H7 (cell line): ENCODE measurements at regions not wholly inside any gene's neighbourhood (a gene's known extent, or its start where the extent isn't known, plus 50 kb on each side); places are given as distances from the start of the nearest gene placed in this dataset.

Source experiments
- DNase-seq: peaks from one replicate; pipeline ENCODE4 v3.0.0; 2012
- H3K27me3 ChIP-seq: 2 replicates; pipeline ENCODE4 v1.6.0; 2011; ENCODE audit warnings: mild to moderate bottlenecking, low read length; ENCODE audit not compliant: control insufficient read depth, insufficient read depth
- H3K36me3 ChIP-seq: replicated peaks from 2 replicates; pipeline ENCODE4 v1.5.1; 2011; ENCODE audit warnings: low read length; ENCODE audit not compliant: control insufficient read depth, insufficient read depth
- H3K4me3 ChIP-seq: 2 replicates; pipeline ENCODE4 v1.5.1; 2011; ENCODE audit warnings: low read depth, mild to moderate bottlenecking, control low read depth, low read length, moderate library complexity; ENCODE audit not compliant: insufficient read depth

DNA sequence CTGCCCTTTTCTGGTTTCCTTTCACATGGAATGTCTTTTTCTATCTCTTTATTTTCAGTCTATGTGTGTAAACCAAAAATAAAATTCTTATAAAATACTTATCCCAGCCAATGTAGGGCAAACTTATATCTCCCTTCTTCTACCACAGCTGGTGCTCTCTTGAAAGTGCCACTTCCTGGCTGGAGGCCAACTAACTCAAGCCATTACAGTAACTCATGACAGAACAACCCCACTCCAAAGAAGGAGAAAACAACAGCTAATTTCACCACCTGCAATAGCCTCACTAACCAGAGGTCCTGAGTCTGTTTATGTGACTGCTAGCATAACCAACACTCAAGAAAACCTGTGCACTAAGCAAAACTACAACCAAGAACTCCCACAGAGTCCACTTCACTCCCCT lies 74.9 kb upstream of the DBX1 start:
- DNase-seq = no peak
- no peak overlapping the region for H3K4me3 ChIP-seq
- no peaks in the 10 kb centered on the region for H3K27me3 ChIP-seq
- H3K36me3 ChIP-seq = no peaks in the 10 kb centered on the region

DNA sequence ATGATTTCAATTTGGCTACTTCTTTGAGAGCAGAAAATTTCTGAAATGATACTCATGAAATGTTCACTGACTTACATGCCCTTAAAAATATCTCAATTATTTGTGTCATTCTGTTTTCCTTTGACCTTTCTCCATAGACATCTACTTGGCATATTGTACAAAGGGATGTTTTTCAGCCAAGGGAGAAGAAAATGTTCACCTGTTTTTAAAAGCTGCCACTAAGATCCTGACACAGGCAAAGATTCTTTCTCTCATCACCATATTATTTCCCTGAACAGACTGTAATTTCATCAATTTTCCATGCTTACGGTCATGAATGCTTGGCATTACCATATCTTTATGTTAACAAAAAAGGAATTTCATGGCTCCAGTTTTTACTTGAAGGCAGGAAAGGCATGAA lies 67.4 kb upstream of the DBX1 start:
- Histone ChIP-seq H3K36me3 (no peaks in the 10 kb centered on the region), H3K27me3 (no peaks in the 10 kb centered on the region), H3K4me3 (no peak overlapping the region)
- no peak for DNase-seq

DNA sequence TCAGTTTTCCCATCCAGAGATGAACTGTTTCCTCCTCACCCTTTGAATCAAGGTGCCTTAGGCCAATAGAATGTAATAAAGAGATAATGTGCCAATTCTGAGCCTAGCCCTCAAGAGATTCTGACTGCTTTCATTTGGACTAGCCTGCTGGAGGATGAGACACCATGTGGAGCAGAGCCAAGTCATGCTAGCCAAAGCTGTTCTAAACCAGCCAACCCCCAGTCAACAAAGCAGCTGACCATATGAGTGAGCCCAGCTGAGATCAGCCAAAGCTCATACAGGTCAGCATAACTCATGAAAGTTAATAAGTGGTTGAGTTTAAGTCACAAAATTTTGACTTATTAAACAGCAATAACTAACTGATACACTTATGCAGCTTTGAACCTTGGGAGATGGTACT lies 66.7 kb upstream of the DBX1 start:
- Histone ChIP-seq H3K27me3 (no peaks in the 10 kb centered on the region), H3K4me3 (no peak overlapping the region), H3K36me3 (no peaks in the 10 kb centered on the region)
- DNase-seq = no peak

GRCh38 chr11:20221566-20221965 lies 61.3 kb upstream of the DBX1 start:
- no peak overlapping the region for H3K4me3 ChIP-seq
- H3K27me3 ChIP-seq = no peaks in the 10 kb centered on the region; the same call in 1 of the 2 replicates
- H3K36me3 ChIP-seq = no peaks in the 10 kb centered on the region
- DNase-seq = no peak

- no peaks in the 10 kb centered on the region for H3K36me3 ChIP-seq
- H3K27me3 ChIP-seq = peaks cover 24% of the 10 kb centered on the region; the same call in 1 of the 2 replicates
- H3K4me3 ChIP-seq = no peak overlapping the region
- no peak for DNase-seq
Measured at GRCh38 chr11:20213790-20214189, 53.5 kb upstream of the DBX1 start.

- DNase-seq = peak; percentile 9
- Histone ChIP-seq H3K4me3 (no peak overlapping the region), H3K36me3 (no peaks in the 10 kb centered on the region), H3K27me3 (peaks cover 45% of the 10 kb centered on the region; the same call in 1 of the 2 replicates)
Measured at GRCh38 chr11:20211691-20212090, 51.4 kb upstream of the DBX1 start.
